ENCODE measurements at regions not wholly inside any gene's neighbourhood (a gene's known extent, or its start where the extent isn't known, plus 50 kb on each side); places are given as distances from the start of the nearest gene placed in this dataset.
"Not testable (repeated sequence)": the region's sequence is repeated elsewhere in the genome, so short reads cannot be mapped to it uniquely, and the experiment has no call there.

DNA sequence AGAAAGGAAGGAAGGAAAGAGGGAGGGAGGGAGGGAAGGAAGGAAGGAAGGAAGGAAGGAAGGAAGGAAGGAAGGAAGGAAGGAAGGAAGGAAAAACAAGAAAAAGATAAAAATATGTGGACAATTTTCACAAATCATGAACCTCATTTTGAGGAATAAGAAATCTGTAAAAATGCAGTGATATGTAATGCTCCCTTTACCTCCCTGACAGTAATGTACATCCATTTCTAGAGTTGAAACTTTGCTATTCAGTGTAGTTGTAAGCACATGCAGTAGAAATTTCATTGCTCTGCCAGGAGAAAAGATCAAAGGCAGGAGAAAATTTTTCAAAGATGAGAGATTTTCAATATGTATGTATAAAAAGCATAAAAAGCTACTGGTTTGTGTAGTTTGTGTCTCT is 189.5 kb upstream of the MYO3A start:
- Mint-ChIP-seq H3K36me3 (ENCODE audit: low read depth) (no peaks in the 10 kb centered on the region), H3K27ac (no peak overlapping the region), H3K4me3 (no peak overlapping the region), H3K4me1 (no peaks in the 10 kb centered on the region), H3K27me3 (no peaks in the 10 kb centered on the region), H3K9me3 (no peaks in the 10 kb centered on the region)
- ChIA-PET POLR2A (no interaction called here), CTCF (no interaction called here)
- no peak for DNase-seq

DNA sequence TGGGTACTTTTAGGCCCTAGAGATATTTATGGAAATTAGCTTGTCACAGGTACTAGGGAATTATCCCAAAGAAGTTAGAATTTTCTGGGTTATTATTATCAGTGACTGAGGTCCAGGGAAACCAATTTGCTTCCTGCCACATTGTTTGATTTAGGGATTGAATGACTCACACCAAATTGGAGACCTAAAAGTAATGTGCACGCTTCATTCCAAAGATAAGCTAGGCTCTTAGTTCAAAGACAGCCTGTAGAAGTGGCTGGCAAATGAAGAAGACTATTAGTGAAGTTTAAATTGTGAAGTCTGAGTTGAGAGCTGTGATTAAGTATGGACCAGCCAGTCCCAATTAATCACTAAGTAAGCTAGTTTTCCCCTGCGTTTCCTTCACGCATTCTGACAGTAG is 188.1 kb upstream of the MYO3A start:
- Mint-ChIP-seq H3K27me3 (no peaks in the 10 kb centered on the region), H3K36me3 (ENCODE audit: low read depth) (no peaks in the 10 kb centered on the region), H3K4me3 (no peak overlapping the region), H3K9me3 (no peaks in the 10 kb centered on the region), H3K27ac (no peak overlapping the region), H3K4me1 (no peaks in the 10 kb centered on the region)
- POLR2A ChIA-PET = no interaction called here
- CTCF ChIA-PET = interaction anchor here (0.6 kb wide), 1 partner anchor 517 kb away, joined by 4 read pairs; no protein-coding TSS in a partner anchor
- DNase-seq = no peak

DNA sequence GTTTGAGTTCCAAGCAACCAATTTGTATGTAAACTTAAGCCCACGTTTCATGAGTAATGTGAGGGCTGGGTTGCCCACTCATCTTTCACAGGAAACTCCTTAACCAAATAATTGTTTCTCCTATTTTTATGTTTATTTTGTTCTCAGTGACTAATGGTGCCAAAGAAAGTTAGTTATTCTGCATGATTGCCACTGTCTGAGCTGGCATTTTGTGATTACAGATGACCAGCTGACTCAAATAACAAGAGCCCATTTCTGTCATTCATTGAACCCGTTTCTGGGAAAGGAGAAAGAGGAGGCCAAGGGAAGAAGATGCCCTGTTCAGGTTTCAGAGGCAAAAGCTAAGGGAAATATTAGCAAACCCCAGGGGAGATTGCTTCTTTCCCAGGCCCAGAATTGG is 186.9 kb upstream of the MYO3A start:
- POLR2A ChIA-PET = no interaction called here
- DNase-seq = no peak
- CTCF ChIA-PET = no interaction called here
- Mint-ChIP-seq H3K4me3 (no peak overlapping the region), H3K9me3 (no peaks in the 10 kb centered on the region), H3K27me3 (no peaks in the 10 kb centered on the region), H3K4me1 (no peaks in the 10 kb centered on the region), H3K36me3 (ENCODE audit: low read depth) (no peaks in the 10 kb centered on the region), H3K27ac (no peak overlapping the region)

DNA sequence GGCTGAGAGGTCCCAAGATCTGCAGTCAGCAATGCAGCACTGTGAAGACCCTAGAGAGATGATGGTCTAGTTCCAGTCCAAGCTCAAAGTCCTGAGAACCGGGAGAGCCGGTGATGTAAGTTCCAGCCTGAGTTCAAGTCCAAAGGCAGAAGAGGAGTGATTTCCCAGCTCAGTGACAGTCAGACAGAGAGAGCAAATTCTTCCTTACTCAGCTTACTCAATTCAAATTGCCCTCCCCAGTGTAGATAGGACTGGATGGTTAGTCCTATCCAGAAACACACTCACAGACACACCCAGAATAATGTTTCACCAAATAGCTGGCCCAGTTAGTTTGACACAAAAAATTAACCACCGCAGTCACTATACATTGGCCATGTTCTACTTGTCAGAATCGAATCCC is 185.5 kb upstream of the MYO3A start:
- Mint-ChIP-seq H3K27ac (no peak overlapping the region), H3K9me3 (no peaks in the 10 kb centered on the region), H3K4me3 (no peak overlapping the region), H3K36me3 (ENCODE audit: low read depth) (no peaks in the 10 kb centered on the region), H3K27me3 (no peaks in the 10 kb centered on the region), H3K4me1 (no peaks in the 10 kb centered on the region)
- ChIA-PET CTCF (interaction anchor here (0.5 to 0.6 kb wide), 2 partner anchors 8 to 614 kb away, joined by 3 read pairs; no protein-coding TSS in a partner anchor), POLR2A (no interaction called here)
- no peak for DNase-seq

DNA sequence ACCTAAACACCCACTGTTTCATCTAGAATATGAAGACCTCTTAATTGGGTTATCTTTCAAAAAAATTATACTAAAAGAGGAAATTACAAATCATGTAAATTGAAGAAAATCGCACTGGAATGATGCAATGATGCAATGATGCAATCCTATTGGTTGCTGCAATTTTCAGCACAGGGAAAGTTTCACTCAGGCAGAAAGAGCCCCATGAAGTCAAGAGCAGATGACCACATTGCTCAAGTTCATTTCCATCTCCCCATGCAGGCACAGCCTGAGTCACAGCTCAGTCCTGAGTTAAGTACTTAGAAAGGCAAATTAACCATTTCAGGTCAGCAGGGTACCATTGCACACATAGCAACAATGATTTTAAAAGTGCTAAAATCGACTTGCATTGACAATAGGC is 180.3 kb upstream of the MYO3A start:
- H3K4me3 Mint-ChIP-seq = no peak overlapping the region
- ChIA-PET POLR2A (no interaction called here), CTCF (no interaction called here)
- H3K27me3 Mint-ChIP-seq = no peaks in the 10 kb centered on the region
- no peaks in the 10 kb centered on the region for H3K9me3 Mint-ChIP-seq
- H3K27ac Mint-ChIP-seq = no peak overlapping the region
- DNase-seq = no peak
- no peaks in the 10 kb centered on the region for H3K36me3 Mint-ChIP-seq (ENCODE audit: low read depth)
- H3K4me1 Mint-ChIP-seq = no peaks in the 10 kb centered on the region

DNA sequence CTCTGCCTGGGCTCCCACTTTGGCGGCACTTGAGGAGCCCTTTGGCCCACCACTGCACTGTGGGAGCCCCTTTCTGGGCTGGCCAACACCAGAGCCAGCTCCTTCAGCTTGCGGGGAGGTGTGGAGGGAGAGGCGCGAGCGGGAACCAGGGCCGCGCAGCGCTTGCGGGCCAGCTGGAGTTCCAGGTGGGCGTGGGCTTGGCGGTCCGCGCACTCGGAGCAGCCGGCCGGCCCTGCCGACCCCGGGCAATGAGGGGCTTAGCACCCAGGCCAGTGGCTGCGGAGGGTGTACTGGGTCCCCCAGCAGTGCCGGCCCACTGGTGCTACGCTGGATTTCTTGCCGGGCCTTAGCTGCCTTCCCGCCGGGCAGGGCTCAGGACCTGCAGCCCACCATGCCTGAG is 178.2 kb upstream of the MYO3A start:
- DNase-seq; POLR2A ChIA-PET; H3K4me3 Mint-ChIP-seq; H3K4me1 Mint-ChIP-seq; CTCF ChIA-PET; H3K9me3 Mint-ChIP-seq; H3K36me3 Mint-ChIP-seq (ENCODE audit: low read depth); H3K27me3 Mint-ChIP-seq; H3K27ac Mint-ChIP-seq: not testable (repeated sequence)

DNA sequence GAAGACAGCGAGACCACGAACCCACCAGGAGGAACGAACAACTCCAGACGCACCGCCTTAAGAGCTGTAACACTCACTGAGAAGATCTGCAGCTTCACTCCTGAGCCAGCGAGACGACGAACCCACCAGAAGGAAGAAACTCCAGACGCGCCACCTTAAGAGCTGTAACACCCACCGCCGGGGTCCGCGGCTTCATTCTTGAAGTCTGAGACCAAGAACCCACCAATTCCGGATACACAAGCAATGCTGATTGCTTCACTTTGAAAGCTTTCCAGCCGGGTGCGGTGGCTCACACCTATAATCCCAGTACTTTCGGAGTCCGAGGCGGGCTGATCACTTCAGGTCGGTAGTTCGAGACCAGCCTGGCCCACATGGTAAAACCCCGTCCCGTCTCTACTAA is 177.2 kb upstream of the MYO3A start:
- CTCF ChIA-PET = no interaction called here
- Mint-ChIP-seq H3K27me3 (no peaks in the 10 kb centered on the region), H3K27ac (no peak overlapping the region), H3K9me3 (no peaks in the 10 kb centered on the region), H3K4me1 (no peaks in the 10 kb centered on the region), H3K36me3 (ENCODE audit: low read depth) (no peaks in the 10 kb centered on the region), H3K4me3 (no peak overlapping the region)
- POLR2A ChIA-PET = no interaction called here
- DNase-seq = no peak

DNA sequence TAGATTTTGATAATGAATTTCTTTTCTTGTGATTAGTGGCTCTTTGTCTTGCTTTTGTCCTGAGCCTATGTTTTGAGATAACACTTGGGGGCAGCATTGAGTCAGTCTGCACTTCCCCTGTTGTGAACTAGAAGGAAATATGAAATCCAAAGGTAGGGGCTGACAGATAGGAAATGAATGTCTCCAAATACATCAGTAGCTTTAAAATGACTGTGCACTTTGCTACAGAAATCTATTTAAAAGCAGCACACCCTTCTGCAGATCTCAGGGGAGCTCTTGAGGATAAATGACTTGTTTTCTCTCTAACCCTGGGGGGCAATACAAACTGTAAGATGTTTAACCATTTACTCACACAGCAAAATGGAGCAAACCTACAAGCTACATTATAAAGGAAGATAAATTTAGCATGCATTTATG is 176.0 kb upstream of the MYO3A start:
- POLR2A ChIA-PET = no interaction called here

DNA sequence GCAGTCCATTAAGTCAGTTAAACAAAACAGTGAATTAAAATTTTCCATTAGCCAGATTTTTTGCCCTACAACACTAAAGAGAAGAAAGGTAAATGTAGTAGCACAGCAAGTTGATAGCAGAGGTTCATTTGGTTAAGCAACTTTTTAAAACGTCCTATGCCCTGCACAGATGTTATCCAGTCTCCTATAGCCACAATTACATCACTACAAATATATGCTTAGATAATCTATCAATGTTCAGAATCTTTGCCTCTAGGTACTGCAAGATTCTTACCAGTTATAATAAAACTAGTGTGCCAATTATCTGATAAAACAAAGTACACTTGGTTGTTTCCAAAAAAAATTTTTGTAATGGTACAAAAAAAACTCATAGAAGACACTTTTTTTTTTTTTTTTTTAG is 175.5 kb upstream of the MYO3A start:
- CTCF ChIA-PET = no interaction called here
- no peaks in the 10 kb centered on the region for H3K9me3 Mint-ChIP-seq
- DNase-seq = no peak
- POLR2A ChIA-PET = no interaction called here
- no peaks in the 10 kb centered on the region for H3K4me1 Mint-ChIP-seq
- H3K36me3 Mint-ChIP-seq (ENCODE audit: low read depth) = no peaks in the 10 kb centered on the region
- no peak overlapping the region for H3K4me3 Mint-ChIP-seq
- no peak overlapping the region for H3K27ac Mint-ChIP-seq
- H3K27me3 Mint-ChIP-seq = no peaks in the 10 kb centered on the region

More for the DNA sequence above, 176.0 kb upstream of the MYO3A start:
- CTCF ChIA-PET = no interaction called here
- no peak overlapping the region for H3K4me3 Mint-ChIP-seq
- H3K27me3 Mint-ChIP-seq = no peaks in the 10 kb centered on the region
- no peaks in the 10 kb centered on the region for H3K36me3 Mint-ChIP-seq (ENCODE audit: low read depth)
- no peak overlapping the region for H3K27ac Mint-ChIP-seq
- peak; percentile 15 for DNase-seq
- no peaks in the 10 kb centered on the region for H3K9me3 Mint-ChIP-seq
- no peaks in the 10 kb centered on the region for H3K4me1 Mint-ChIP-seq

DNA sequence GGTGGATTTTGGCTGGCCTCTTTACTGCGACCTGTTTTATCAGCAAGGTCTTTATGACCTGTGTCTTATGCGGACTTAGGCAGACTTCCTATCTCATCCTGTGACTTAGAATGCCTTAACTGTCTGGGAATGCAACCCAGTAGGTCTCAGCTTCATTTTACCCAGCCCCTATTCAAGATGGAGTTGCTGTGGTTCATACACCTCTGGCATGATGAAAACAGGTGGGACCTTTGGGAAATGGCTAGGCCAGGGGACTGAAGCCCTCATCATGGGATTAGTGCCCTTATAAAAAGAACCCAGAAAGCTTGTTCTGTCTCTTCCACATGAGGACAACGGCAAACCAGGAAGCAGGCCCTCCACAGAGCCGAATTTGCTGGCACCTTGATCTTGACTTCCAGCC is 172.1 kb upstream of the MYO3A start:
- Mint-ChIP-seq H3K36me3 (ENCODE audit: low read depth) (no peaks in the 10 kb centered on the region), H3K9me3 (no peaks in the 10 kb centered on the region), H3K4me3 (no peak overlapping the region), H3K27me3 (peaks cover 13% of the 10 kb centered on the region), H3K27ac (no peak overlapping the region), H3K4me1 (no peaks in the 10 kb centered on the region)
- DNase-seq = no peak
- ChIA-PET CTCF (no interaction called here), POLR2A (no interaction called here)

DNA sequence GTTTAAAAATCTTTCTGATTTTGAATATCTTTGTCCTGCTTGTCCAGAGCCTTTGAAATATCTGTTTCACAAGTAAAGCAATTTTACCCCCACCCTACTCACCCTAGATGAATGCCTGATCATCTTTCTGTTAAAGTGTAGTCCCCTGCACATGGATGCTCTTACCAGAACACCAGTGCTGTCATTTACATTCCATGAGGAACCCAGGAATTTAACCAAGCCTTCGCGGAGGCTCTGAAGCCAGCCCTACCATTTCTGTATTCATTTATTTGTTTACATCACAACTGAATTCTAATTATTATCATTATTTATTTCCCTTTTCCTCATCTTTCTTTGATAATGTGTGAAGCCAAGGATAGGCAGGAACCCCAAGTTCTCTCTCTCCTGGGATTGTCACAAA is 167.8 kb upstream of the MYO3A start:
- POLR2A ChIA-PET = no interaction called here
- peaks cover 16% of the 10 kb centered on the region for H3K27me3 Mint-ChIP-seq

DNA sequence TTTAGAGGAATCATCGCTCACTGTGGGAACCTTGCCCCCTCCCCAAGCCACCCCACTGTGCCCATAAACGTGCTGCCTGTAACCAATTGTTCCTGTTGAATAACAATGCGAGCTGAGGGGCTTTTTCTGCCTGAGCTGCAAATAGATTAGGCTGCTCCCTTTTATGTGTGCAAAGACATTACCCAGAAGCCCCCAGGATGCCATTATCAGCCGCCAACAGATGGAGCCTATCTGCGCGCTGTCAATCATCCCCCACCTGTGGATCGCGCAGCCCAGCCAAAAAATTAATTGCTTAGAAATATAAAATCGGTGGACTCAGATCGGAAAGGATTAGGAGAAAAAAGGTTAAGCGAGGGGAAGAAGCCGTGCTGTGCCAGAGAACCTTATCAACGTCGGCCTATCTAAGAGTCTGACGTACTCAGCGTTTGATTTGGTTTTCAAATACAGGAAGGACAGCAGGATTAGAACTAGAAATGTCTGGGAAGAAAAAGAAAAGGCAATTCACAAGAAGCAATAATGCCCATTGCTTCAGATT is 167.3 kb upstream of the MYO3A start:
- Mint-ChIP-seq H3K4me1 (no peaks in the 10 kb centered on the region), H3K4me3 (no peak overlapping the region), H3K9me3 (no peaks in the 10 kb centered on the region), H3K27ac (no peak overlapping the region), H3K27me3 (peaks cover 16% of the 10 kb centered on the region), H3K36me3 (ENCODE audit: low read depth) (no peaks in the 10 kb centered on the region)
- ChIA-PET CTCF (no interaction called here), POLR2A (no interaction called here)
- DNase-seq = no peak

More for the DNA sequence above, 167.8 kb upstream of the MYO3A start:
- Mint-ChIP-seq H3K27ac (no peak overlapping the region), H3K9me3 (no peaks in the 10 kb centered on the region), H3K36me3 (ENCODE audit: low read depth) (no peaks in the 10 kb centered on the region), H3K4me3 (no peak overlapping the region), H3K4me1 (no peaks in the 10 kb centered on the region)
- no peak for DNase-seq
- CTCF ChIA-PET = no interaction called here

DNA sequence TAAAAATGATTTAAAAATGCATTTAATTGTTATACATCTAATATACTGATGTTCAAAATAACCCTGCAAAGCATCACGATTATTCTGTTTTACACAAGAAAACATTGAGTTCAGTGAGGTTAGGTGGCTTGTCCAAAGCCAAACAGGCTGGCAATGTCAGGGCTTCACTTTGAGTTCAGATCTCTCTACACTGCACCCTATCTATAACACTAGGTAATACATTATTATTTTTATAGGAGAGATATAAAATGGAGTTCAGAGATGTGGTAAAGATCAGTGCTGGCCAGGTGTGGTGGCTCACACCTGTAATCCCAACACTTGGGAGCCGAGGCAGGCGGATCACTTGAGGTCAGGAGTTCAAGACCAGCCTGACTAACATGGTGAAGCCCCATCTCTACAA is 165.9 kb upstream of the MYO3A start:
- CTCF ChIA-PET = no interaction called here
- POLR2A ChIA-PET = no interaction called here
- peaks cover 16% of the 10 kb centered on the region for H3K27me3 Mint-ChIP-seq
- H3K4me3 Mint-ChIP-seq = no peak overlapping the region
- H3K36me3 Mint-ChIP-seq (ENCODE audit: low read depth) = no peaks in the 10 kb centered on the region
- no peak for DNase-seq
- H3K27ac Mint-ChIP-seq = no peak overlapping the region
- no peaks in the 10 kb centered on the region for H3K4me1 Mint-ChIP-seq
- no peaks in the 10 kb centered on the region for H3K9me3 Mint-ChIP-seq

DNA sequence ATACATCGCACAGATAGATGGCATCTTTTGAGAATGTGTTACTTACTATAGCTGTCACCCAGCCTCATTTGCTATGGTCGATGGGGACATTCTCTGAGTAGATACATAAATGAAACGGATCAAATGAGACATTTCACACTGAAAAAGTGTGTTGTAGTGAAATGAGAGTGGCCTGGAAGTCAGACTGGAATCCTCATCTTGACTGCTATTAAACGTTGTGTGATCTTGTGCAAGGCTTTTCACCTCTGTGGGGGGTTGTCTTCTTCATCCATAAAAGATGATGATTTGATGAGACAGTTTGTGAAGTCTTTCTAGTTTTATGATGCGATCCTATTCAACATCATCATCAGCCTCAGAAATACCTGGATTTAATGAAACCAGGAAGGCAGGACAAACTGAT is 155.4 kb upstream of the MYO3A start:
- Mint-ChIP-seq H3K27ac (no peak overlapping the region), H3K4me3 (no peak overlapping the region), H3K9me3 (no peaks in the 10 kb centered on the region), H3K27me3 (no peaks in the 10 kb centered on the region), H3K4me1 (no peaks in the 10 kb centered on the region), H3K36me3 (ENCODE audit: low read depth) (no peaks in the 10 kb centered on the region)
- ChIA-PET POLR2A (no interaction called here), CTCF (no interaction called here)
- no peak for DNase-seq

DNA sequence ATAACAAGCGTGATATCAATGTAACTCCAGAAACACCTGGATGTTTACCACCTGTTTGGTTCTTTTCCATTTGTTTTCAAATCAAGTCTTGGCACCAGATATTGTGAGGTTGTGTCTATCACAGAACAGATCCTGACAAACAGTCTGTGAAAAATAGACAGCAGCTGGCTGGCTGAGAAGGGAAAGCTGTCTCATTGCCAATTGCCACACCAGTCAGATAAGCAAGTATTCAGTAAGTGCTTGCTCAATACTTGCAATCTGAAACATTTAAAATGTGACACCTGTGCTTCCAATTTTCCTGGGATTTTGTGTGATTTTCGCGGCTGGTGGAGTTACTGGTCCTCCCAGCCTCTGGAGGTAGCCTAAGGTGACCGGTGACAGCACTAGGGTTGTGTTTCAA is 147.9 kb upstream of the MYO3A start:
- H3K27ac Mint-ChIP-seq = no peak overlapping the region
- H3K27me3 Mint-ChIP-seq = peaks cover 3% of the 10 kb centered on the region
- H3K4me3 Mint-ChIP-seq = no peak overlapping the region
- H3K4me1 Mint-ChIP-seq = no peaks in the 10 kb centered on the region
- no peaks in the 10 kb centered on the region for H3K9me3 Mint-ChIP-seq
- ChIA-PET POLR2A (no interaction called here), CTCF (no interaction called here)
- no peaks in the 10 kb centered on the region for H3K36me3 Mint-ChIP-seq (ENCODE audit: low read depth)
- no peak for DNase-seq
